H1 (cell line): ENCODE measurements at regions not wholly inside any gene's neighbourhood (a gene's known extent, or its start where the extent isn't known, plus 50 kb on each side); places are given as distances from the start of the nearest gene placed in this dataset.

Source experiments
- ATF2 ChIP-seq: IDR thresholded peaks from 2 replicates; pipeline ENCODE4 v1.6.1; 2012; ENCODE audit warnings: low read length, inconsistent platforms
- EP300 ChIP-seq, 2 experiments: IDR thresholded peaks; 1 replicate in 1 of 2; 2 replicates in 1 of 2; pipeline ENCODE4 v1.6.1; 2011 to 2012; ENCODE audit warnings: low read depth in 2 of 2, low read length in 2 of 2, mild to moderate bottlenecking in 2 of 2, borderline replicate concordance in 1 of 2, inconsistent platforms in 1 of 2, moderate library complexity in 1 of 2
- HDAC6 ChIP-seq: IDR thresholded peaks from one replicate; pipeline ENCODE4 v1.7.1; 2012; ENCODE audit warnings: low read depth, mild to moderate bottlenecking, inconsistent platforms, low read length, moderate library complexity
- PHF8 ChIP-seq: fragments of 200-600 bp; sonication (generic); conservative IDR thresholded peaks from 2 replicates; pipeline ENCODE4 v1.7.1; 2012; ENCODE audit warnings: low read depth, mild to moderate bottlenecking, inconsistent platforms, low read length, moderate library complexity
- RFX5 ChIP-seq: IDR thresholded peaks from 2 replicates; pipeline ENCODE4 v1.6.1; 2011; ENCODE audit warnings: low read depth, low read length, improper control_type of control experiment, borderline replicate concordance
- RNF2 ChIP-seq: fragments of 200-900, 300-1000 bp; sonication (generic); IDR thresholded peaks from 2 replicates; pipeline ENCODE4 v1.7.1; 2016; ENCODE audit warnings: borderline replicate concordance, low read depth, mild to moderate bottlenecking, antibody characterized with exemption, low read length; ENCODE audit not compliant: poor library complexity, severe bottlenecking; ENCODE audit errors: missing control alignments

GRCh38 chr9:107625383-107625984 is 135.9 kb upstream of the KLF4 start (continued):
- TF ChIP-seq RNF2 (no peak), EP300 (IDR thresholded peaks at IDR 0.05; ENCODE audit: borderline replicate concordance in 1 of 2, low read depth in 2 of 2, low read length in 2 of 2) (no peak), RFX5 (no peak), HDAC6 (no peak), PHF8 (no peak), ATF2 (no peak)
